ENCODE measurements at regions not wholly inside any gene's neighbourhood (a gene's known extent, or its start where the extent isn't known, plus 50 kb on each side); places are given as distances from the start of the nearest gene placed in this dataset.

DNA sequence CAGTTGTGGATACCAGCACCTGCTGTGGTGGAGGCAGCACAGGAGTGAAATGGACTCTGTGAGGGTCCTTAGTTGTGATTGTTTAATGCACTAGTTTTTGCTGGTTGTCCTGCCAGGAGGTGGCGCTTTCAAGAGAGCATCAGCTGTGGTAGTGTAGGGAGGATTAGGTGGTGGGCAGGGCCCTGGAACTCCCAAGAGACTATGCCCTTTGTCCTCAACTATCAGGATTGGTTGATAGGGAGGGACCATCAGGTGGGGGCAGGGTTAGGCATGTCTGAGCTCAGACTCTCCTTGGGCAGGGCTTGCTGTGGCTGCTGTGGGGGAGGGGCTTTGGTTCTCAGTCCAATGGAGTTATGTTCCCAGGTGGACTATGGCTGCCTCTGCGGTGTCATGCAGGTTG lies 121.9 kb downstream of the RRAGB start:
- TF ChIP-seq EP300 (IDR thresholded peaks at IDR 0.05; ENCODE audit: low read depth) (no peak), POLR2A (IDR thresholded peaks at IDR 0.05) (no peak), POLR2AphosphoS5 (IDR thresholded peaks at IDR 0.05) (no peak)

Measured in transverse colon (tissue), 3 donors.